ENCODE measurements at regions not wholly inside any gene's neighbourhood (a gene's known extent, or its start where the extent isn't known, plus 50 kb on each side); places are given as distances from the start of the nearest gene placed in this dataset.

GRCh38 chr14:101490771-101491170 is 70.5 kb upstream of the DIO3 start:
- intact Hi-C loops (cut with micrococcal nuclease), result no loop called here
- Mint-ChIP-seq H3K27ac (ENCODE audit: low read depth, unreplicated experiment) (no peak overlapping the region), H3K27me3 (ENCODE audit: insufficient read depth, unreplicated experiment) (no peaks in the 10 kb centered on the region), H3K36me3 (ENCODE audit: insufficient read depth, unreplicated experiment) (no peaks in the 10 kb centered on the region), H3K4me3 (ENCODE audit: unreplicated experiment) (no peak overlapping the region), H3K4me1 (ENCODE audit: insufficient read depth, unreplicated experiment) (no peaks in the 10 kb centered on the region), H3K9me3 (ENCODE audit: unreplicated experiment) (peaks cover 14% of the 10 kb centered on the region)
- no TSS peak for BruUV-seq (replicated peaks)
- ChIA-PET CTCF (interaction anchor here (0.7 kb wide), 1 partner anchor 228 kb away, joined by 3 read pairs; no protein-coding TSS in a partner anchor), POLR2A (no interaction called here)
- TF ChIP-seq, protein P1, sequence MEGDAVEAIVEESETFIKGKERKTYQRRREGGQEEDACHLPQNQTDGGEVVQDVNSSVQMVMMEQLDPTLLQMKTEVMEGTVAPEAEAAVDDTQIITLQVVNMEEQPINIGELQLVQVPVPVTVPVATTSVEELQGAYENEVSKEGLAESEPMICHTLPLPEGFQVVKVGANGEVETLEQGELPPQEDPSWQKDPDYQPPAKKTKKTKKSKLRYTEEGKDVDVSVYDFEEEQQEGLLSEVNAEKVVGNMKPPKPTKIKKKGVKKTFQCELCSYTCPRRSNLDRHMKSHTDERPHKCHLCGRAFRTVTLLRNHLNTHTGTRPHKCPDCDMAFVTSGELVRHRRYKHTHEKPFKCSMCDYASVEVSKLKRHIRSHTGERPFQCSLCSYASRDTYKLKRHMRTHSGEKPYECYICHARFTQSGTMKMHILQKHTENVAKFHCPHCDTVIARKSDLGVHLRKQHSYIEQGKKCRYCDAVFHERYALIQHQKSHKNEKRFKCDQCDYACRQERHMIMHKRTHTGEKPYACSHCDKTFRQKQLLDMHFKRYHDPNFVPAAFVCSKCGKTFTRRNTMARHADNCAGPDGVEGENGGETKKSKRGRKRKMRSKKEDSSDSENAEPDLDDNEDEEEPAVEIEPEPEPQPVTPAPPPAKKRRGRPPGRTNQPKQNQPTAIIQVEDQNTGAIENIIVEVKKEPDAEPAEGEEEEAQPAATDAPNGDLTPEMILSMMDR (IDR thresholded peaks at IDR 0.05; ENCODE audit: unreplicated experiment), result no peak
- no peak for DNase-seq (ENCODE audit: unreplicated experiment)

- ChIA-PET CTCF (no interaction called here), POLR2A (no interaction called here)
- intact Hi-C loops (cut with micrococcal nuclease), result no loop called here
- Mint-ChIP-seq H3K4me3 (ENCODE audit: unreplicated experiment) (no peak overlapping the region), H3K27me3 (ENCODE audit: insufficient read depth, unreplicated experiment) (no peaks in the 10 kb centered on the region), H3K36me3 (ENCODE audit: insufficient read depth, unreplicated experiment) (no peaks in the 10 kb centered on the region), H3K4me1 (ENCODE audit: insufficient read depth, unreplicated experiment) (no peaks in the 10 kb centered on the region), H3K9me3 (ENCODE audit: unreplicated experiment) (peaks cover 14% of the 10 kb centered on the region), H3K27ac (ENCODE audit: low read depth, unreplicated experiment) (no peak overlapping the region)
- no peak for DNase-seq (ENCODE audit: unreplicated experiment)
- BruUV-seq (replicated peaks), result no TSS peak
- TF ChIP-seq, protein P1 (IDR thresholded peaks at IDR 0.05; ENCODE audit: unreplicated experiment), result no peak
These were observed 69.5 kb upstream of the DIO3 start for GRCh38 chr14:101491841-101492240.

- Mint-ChIP-seq H3K27me3 (ENCODE audit: insufficient read depth, unreplicated experiment) (no peaks in the 10 kb centered on the region), H3K4me3 (ENCODE audit: unreplicated experiment) (no peak overlapping the region), H3K27ac (ENCODE audit: low read depth, unreplicated experiment) (no peak overlapping the region), H3K36me3 (ENCODE audit: insufficient read depth, unreplicated experiment) (no peaks in the 10 kb centered on the region), H3K9me3 (ENCODE audit: unreplicated experiment) (peaks cover 14% of the 10 kb centered on the region), H3K4me1 (ENCODE audit: insufficient read depth, unreplicated experiment) (no peaks in the 10 kb centered on the region)
- BruUV-seq (replicated peaks), result no TSS peak
- CTCF ChIA-PET, result interaction anchor here (0.5 kb wide), 1 partner anchor 11 kb away, joined by 3 read pairs; no protein-coding TSS in a partner anchor
- POLR2A ChIA-PET, result no interaction called here
- no peak for DNase-seq (ENCODE audit: unreplicated experiment)
- intact Hi-C loops (cut with micrococcal nuclease), result no loop called here
- TF ChIP-seq, protein P1 (IDR thresholded peaks at IDR 0.05; ENCODE audit: unreplicated experiment), result no peak
These were observed 68.6 kb upstream of the DIO3 start for GRCh38 chr14:101492716-101493115.

DNA sequence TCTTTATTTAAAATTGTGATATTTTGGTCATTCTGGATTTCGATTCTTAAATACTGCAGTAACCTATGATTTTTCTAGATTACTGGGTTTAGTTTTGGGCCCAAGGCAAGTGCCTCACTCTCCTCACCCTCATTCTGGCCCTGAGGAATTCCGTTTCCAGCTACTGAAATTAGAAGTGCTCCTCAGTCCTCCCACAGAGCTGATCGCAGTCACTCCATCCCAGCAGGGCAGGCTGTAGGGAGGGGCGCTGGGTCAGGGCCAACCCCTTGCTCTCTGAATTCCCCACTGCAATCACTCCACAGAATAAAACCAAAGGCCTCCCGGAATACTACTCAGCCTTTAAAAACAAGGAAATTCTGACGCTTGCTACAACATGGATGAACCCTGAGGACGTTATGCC is 66.5 kb upstream of the DIO3 start:
- Mint-ChIP-seq H3K27me3 (ENCODE audit: insufficient read depth, unreplicated experiment) (no peaks in the 10 kb centered on the region), H3K36me3 (ENCODE audit: insufficient read depth, unreplicated experiment) (no peaks in the 10 kb centered on the region), H3K4me3 (ENCODE audit: unreplicated experiment) (no peak overlapping the region), H3K27ac (ENCODE audit: low read depth, unreplicated experiment) (no peak overlapping the region), H3K9me3 (ENCODE audit: unreplicated experiment) (peaks cover 6% of the 10 kb centered on the region), H3K4me1 (ENCODE audit: insufficient read depth, unreplicated experiment) (no peaks in the 10 kb centered on the region)
- no peak for DNase-seq (ENCODE audit: unreplicated experiment)
- intact Hi-C loops (cut with micrococcal nuclease), result no loop called here
- BruUV-seq (replicated peaks), result no TSS peak
- ChIA-PET POLR2A (no interaction called here), CTCF (interaction anchor here (0.7 kb wide), 1 partner anchor 38 kb away, joined by 3 read pairs; no protein-coding TSS in a partner anchor)
- TF ChIP-seq, protein P1 (IDR thresholded peaks at IDR 0.05; ENCODE audit: unreplicated experiment), result no peak
